ENCODE measurements at regions not wholly inside any gene's neighbourhood (a gene's known extent, or its start where the extent isn't known, plus 50 kb on each side); places are given as distances from the start of the nearest gene placed in this dataset.

GRCh38 chr10:33571616-33572015, 237.1 kb upstream of the NRP1 start:
- Histone ChIP-seq H3K4me3 (no peak overlapping the region), H3K36me3 (no peaks in the 10 kb centered on the region), H3K27ac (no peak overlapping the region), H3K4me1 (peaks cover 0 to 11% (median 0%) of the 10 kb centered on the region in 9 donors), H3K27me3 (no peaks in the 10 kb centered on the region), H3K9me3 (no peaks in the 10 kb centered on the region)
- DNase-seq (no peak), ATAC-seq (no peak)
- TF ChIP-seq CTCF (IDR thresholded peaks at IDR 0.05) = no peak
- intact Hi-C loops (cut with DNase I) = no loop called here
- 100% methylated on average over 1 of the region's 1 CpG for WGBS, 2 donors

GRCh38 chr10:33570495-33570894, 236.0 kb upstream of the NRP1 start:
- Histone ChIP-seq H3K9me3 (no peaks in the 10 kb centered on the region), H3K36me3 (no peaks in the 10 kb centered on the region), H3K4me3 (no peak overlapping the region), H3K27me3 (no peaks in the 10 kb centered on the region), H3K27ac (peak overlapping the region in 1 of 10 donors; percentile 69), H3K4me1 (peaks cover 0 to 18% (median 0%) of the 10 kb centered on the region in 9 donors)
- ATAC-seq (peak in 6 of 8 donors; percentile 33 to 79 (median 66)), DNase-seq (no peak)
- WGBS, 2 donors = 82 to 92% methylated on average over 3 of the region's 3 CpGs
- intact Hi-C loops (cut with DNase I) = no loop called here
- TF ChIP-seq CTCF (IDR thresholded peaks at IDR 0.05) = no peak

DNA sequence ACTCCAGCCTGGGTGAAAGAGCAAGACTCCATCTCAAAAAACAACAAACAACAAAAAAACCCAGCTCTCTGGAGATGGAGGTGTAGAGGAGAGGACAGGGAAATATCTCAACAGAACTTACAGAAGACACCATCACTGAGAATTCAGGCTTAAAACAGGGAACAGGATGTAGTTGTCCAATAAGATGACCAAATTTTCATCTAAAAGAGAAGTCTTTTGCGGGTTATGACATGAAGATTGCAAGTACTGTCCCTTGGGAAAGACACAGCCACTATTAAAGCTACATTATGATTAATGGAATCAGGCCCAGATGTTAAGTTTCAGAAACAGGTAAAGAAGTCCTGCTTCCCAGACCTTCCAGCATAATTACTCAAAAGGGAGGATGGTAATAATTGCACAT, 235.2 kb upstream of the NRP1 start:
- intact Hi-C loops (cut with DNase I) = no loop called here

GRCh38 chr10:33566426-33566825, 232.0 kb upstream of the NRP1 start:
- peak in 3 of 8 donors; percentile 22 to 62 (median 24) for ATAC-seq
- no peaks in the 10 kb centered on the region for H3K27me3 ChIP-seq
- H3K27ac ChIP-seq = peak overlapping the region in 1 of 10 donors; percentile 71
- no peaks in the 10 kb centered on the region for H3K9me3 ChIP-seq
- H3K4me3 ChIP-seq = no peak overlapping the region
- intact Hi-C loops (cut with DNase I) = no loop called here
- no peak for TF ChIP-seq CTCF (IDR thresholded peaks at IDR 0.05)
- no peak for DNase-seq
- WGBS, 2 donors = 71 to 79% methylated on average over 3 of the region's 3 CpGs
- H3K4me1 ChIP-seq = peaks cover 0 to 23% (median 0%) of the 10 kb centered on the region in 9 donors
- no peaks in the 10 kb centered on the region for H3K36me3 ChIP-seq

More for the DNA sequence above, 235.2 kb upstream of the NRP1 start:
- ATAC-seq (no peak), DNase-seq (no peak)
- 75 to 77% methylated on average over 1 of the region's 1 CpG for WGBS, 2 donors
- Histone ChIP-seq H3K27ac (peak overlapping the region in 1 of 10 donors; percentile 69), H3K4me1 (peaks cover 0 to 23% (median 0%) of the 10 kb centered on the region in 9 donors), H3K9me3 (no peaks in the 10 kb centered on the region), H3K27me3 (no peaks in the 10 kb centered on the region), H3K4me3 (no peak overlapping the region), H3K36me3 (no peaks in the 10 kb centered on the region)
- TF ChIP-seq CTCF (IDR thresholded peaks at IDR 0.05) = no peak
